ENCODE measurements at regions not wholly inside any gene's neighbourhood (a gene's known extent, or its start where the extent isn't known, plus 50 kb on each side); places are given as distances from the start of the nearest gene placed in this dataset.

DNA sequence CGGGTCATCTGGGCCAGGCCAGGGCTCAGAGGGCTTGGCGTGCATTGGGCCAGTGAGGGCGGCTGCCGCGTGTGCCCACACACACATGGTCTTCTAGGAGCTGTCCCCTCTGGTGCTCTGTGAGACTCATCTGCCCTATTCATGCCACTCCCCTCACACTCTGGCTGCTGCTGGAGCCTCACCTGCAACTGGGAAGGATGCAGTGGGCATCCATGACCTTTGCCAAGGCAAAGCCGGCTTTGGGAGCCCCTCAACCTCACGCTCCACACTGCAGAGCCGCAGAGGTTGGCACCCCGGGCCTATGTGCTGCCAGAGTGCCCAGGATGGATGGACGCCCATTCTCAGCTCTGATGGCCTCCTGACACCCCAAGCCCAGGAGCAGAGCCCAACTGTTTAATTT, 330.2 kb upstream of the SALL3 start:
- DNase-seq (ENCODE audit: low read depth), result no peak
- TF ChIP-seq POLR2A (IDR thresholded peaks at IDR 0.05; ENCODE audit: extremely low read depth, insufficient read length), result no peak
- TF ChIP-seq, protein P1, sequence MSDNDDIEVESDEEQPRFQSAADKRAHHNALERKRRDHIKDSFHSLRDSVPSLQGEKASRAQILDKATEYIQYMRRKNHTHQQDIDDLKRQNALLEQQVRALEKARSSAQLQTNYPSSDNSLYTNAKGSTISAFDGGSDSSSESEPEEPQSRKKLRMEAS (IDR thresholded peaks at IDR 0.05; ENCODE audit: low read depth, low read length), result no peak
- TF ChIP-seq, protein P2, sequence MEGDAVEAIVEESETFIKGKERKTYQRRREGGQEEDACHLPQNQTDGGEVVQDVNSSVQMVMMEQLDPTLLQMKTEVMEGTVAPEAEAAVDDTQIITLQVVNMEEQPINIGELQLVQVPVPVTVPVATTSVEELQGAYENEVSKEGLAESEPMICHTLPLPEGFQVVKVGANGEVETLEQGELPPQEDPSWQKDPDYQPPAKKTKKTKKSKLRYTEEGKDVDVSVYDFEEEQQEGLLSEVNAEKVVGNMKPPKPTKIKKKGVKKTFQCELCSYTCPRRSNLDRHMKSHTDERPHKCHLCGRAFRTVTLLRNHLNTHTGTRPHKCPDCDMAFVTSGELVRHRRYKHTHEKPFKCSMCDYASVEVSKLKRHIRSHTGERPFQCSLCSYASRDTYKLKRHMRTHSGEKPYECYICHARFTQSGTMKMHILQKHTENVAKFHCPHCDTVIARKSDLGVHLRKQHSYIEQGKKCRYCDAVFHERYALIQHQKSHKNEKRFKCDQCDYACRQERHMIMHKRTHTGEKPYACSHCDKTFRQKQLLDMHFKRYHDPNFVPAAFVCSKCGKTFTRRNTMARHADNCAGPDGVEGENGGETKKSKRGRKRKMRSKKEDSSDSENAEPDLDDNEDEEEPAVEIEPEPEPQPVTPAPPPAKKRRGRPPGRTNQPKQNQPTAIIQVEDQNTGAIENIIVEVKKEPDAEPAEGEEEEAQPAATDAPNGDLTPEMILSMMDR (IDR thresholded peaks at IDR 0.05; ENCODE audit: low read depth, low read length), result no peak
- no peak overlapping the region for H3K4me3 ChIP-seq (ENCODE audit: low read depth, low read length)

DNA sequence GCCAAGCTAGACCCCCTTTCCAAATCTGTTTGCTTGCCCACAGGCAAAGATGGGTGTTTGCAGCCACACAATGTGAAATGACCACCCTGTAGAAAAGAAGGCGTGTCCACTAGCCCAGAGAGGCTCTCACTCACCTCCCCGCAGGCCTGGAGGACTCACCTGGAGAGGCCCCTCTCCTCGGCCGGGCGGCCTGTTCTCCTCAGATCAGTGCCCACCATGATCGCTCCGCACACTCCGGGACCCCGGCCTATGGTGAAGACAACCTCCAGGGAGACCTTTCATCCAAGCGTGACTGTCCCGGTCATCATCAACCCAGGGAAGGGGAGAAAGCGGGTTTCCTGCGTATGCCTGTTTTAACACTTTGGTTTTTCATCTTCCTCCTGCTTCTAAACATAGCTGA, 328.7 kb upstream of the SALL3 start:
- no peak overlapping the region for H3K4me3 ChIP-seq (ENCODE audit: low read depth, low read length)
- no peak for DNase-seq (ENCODE audit: low read depth)
- TF ChIP-seq POLR2A (IDR thresholded peaks at IDR 0.05; ENCODE audit: extremely low read depth, insufficient read length), result no peak
- TF ChIP-seq, protein P1 (IDR thresholded peaks at IDR 0.05; ENCODE audit: low read depth, low read length), result no peak
- TF ChIP-seq, protein P2 (IDR thresholded peaks at IDR 0.05; ENCODE audit: low read depth, low read length), result no peak
- TF ChIP-seq MYC (IDR thresholded peaks at IDR 0.05; ENCODE audit: low read depth, low read length), result no peak

DNA sequence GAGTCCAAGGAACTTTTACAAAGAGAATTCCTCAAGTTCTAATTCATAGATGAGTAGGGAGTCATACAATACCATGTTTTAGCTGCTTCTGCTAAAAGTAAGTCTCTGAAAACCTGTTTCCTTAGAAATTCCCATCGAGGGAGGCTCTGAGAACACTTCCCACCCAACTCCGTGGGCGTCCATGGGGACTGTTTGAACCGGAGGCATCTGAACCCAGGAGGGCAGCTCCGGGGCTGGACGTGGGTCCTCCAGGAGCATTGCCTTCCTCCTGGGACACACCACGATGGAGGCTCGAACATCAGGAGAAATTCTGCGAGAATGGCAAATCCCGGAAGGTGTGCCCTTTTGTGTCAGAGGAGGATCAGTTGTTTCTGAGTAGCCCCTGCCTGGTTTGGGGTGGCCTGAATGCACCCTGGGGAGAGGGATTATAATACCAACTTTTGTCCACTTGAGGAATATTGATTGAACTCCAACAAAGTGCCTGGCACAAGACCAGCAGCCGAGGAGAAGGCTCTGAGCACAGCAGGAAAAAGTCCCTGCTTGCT, 327.5 kb upstream of the SALL3 start:
- no peak overlapping the region for H3K4me3 ChIP-seq (ENCODE audit: low read depth, low read length)
- no peak for DNase-seq (ENCODE audit: low read depth)
- no peak for TF ChIP-seq MYC (IDR thresholded peaks at IDR 0.05; ENCODE audit: low read depth, low read length)
- TF ChIP-seq, protein P1 (IDR thresholded peaks at IDR 0.05; ENCODE audit: low read depth, low read length), result no peak
- TF ChIP-seq POLR2A (IDR thresholded peaks at IDR 0.05; ENCODE audit: extremely low read depth, insufficient read length), result no peak
- TF ChIP-seq, protein P2 (IDR thresholded peaks at IDR 0.05; ENCODE audit: low read depth, low read length), result no peak

DNA sequence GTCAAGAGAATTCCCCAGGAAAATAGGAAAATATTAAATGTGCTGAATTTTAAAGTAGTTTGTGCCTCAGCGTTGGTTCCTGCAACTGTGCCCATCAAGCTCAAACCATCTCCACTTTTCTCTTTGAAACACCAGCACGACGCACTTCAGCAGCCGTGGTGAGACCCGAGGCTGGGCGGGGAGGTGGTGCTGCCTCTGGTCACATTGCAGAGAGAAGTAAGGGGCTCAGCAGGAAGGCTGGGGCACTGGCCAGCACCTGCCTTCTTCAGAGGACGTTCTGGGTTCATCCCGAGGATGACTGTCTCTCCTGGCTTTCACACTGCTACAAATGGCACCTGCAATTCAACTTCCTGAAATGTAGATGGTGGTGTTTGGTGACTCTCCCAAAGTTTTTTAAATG, 323.7 kb upstream of the SALL3 start:
- TF ChIP-seq POLR2A (IDR thresholded peaks at IDR 0.05; ENCODE audit: extremely low read depth, insufficient read length) (no peak), MYC (IDR thresholded peaks at IDR 0.05; ENCODE audit: low read depth, low read length) (no peak)
- TF ChIP-seq, protein P2 (IDR thresholded peaks at IDR 0.05; ENCODE audit: low read depth, low read length), result no peak
- TF ChIP-seq, protein P1 (IDR thresholded peaks at IDR 0.05; ENCODE audit: low read depth, low read length), result no peak
- H3K4me3 ChIP-seq (ENCODE audit: low read depth, low read length), result no peak overlapping the region
- no peak for DNase-seq (ENCODE audit: low read depth)

DNA sequence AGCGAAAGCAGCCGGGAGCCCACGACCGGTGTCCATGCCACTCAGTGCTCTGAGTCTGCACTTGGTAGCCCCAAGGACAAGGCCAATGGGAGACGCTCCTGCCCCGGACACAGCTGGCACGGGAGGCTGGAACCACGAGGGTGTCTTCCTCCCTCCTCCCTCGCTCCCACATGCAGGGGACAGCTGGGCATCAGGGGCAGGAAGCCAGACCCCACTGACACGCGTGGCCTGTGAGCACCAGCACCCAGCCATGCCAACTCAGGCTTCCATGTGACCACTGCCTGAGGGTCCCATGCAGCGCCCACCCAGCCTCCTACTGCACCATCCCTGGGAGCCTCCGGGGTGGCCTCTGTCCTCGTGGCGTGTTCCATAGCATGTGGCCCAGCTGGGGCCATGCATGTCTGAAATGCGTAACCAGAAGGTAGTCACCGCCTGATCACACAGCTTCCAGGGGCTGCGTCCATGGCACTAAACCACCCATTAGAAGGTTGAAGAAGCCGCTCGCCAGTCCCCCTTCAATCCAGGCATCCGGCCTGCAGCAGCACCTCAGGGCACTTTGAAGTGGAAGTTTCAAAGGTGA, 323.2 kb upstream of the SALL3 start:
- no peak for DNase-seq (ENCODE audit: low read depth)
- no peak overlapping the region for H3K4me3 ChIP-seq (ENCODE audit: low read depth, low read length)
- TF ChIP-seq, protein P2 (IDR thresholded peaks at IDR 0.05; ENCODE audit: low read depth, low read length), result no peak
- TF ChIP-seq, protein P1 (IDR thresholded peaks at IDR 0.05; ENCODE audit: low read depth, low read length), result no peak
- no peak for TF ChIP-seq MYC (IDR thresholded peaks at IDR 0.05; ENCODE audit: low read depth, low read length)
- TF ChIP-seq POLR2A (IDR thresholded peaks at IDR 0.05; ENCODE audit: extremely low read depth, insufficient read length), result no peak
